ENCODE measurements at regions not wholly inside any gene's neighbourhood (a gene's known extent, or its start where the extent isn't known, plus 50 kb on each side); places are given as distances from the start of the nearest gene placed in this dataset.
A peak's percentile ranks its signal among the peaks of the same experiment; 100 is the strongest.
"Not testable (repeated sequence)": the region's sequence is repeated elsewhere in the genome, so short reads cannot be mapped to it uniquely, and the experiment has no call there.

GRCh38 chr2:75432761-75433361 is 127.9 kb downstream of the EVA1A start:
- peak; percentile 16 for DNase-seq (ENCODE audit: low read depth)

DNA sequence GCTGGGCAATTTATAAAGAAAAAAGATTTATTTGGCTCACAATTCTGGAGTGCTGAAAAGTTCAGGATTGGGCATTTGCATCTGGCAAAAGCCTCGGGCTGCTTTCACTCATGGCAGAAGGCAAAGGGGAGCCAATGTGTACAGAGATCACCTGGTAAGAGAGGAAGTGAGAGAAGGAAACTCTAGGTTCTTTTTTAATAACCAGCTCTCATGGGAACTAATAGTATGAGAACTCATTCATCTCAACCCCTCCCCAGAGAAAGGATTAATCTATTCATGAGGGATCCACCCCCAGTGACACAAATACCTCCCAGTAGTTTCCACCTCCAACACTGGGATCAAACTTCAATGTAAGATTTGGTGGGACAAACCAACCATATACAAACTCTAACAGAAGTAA is 129.0 kb downstream of the EVA1A start:
- DNase-seq (ENCODE audit: low read depth): no peak

DNA sequence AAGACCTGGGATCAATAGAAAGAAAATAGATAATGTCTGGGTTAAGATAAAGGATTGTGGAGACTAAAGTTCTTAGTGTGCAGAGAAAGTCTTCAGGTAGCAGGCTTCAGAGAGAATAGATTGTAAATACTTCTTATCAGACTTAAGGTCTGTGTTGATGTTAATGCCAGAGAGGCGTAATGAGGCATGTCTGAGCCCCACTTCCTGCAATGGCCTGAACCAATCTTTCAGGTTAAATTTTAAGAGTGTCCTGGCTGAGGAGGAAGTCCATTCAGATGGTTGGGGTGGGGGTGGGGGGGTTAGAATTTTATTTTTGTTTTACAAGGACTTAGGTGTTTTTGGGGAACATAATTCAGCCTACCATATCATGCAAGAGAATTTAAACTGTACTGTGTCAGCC is 129.5 kb downstream of the EVA1A start:
- no peak for DNase-seq (ENCODE audit: low read depth)

GRCh38 chr2:75430449-75430848 is 130.3 kb downstream of the EVA1A start:
- not testable (repeated sequence) for DNase-seq (ENCODE audit: low read depth)

GRCh38 chr2:75428646-75429443 is 131.9 kb downstream of the EVA1A start:
- DNase-seq (ENCODE audit: low read depth): no peak

GRCh38 chr2:75428060-75428459 is 132.7 kb downstream of the EVA1A start:
- no peak for DNase-seq (ENCODE audit: low read depth)

GRCh38 chr2:75424936-75425619 is 135.7 kb downstream of the EVA1A start:
- DNase-seq (ENCODE audit: low read depth): peak; percentile 52

DNA sequence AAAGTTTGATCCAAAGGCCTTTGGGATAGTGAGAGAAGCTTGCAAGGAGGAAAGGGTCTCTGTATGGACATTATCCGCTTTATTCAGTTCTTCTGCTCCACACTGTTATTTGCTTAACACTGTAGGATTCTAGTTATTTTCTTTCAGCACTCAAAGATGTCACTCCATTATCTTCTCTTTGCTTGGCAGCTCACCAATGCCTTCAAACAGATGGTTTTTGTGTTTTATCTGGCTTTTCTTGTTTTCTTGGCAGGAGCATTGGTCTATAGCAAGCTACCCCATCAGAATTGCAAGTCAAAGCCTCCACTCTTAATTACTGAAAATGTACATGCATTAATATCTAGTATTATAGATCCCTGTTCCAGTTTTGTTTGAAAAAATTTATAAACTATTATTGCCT is 138.8 kb downstream of the EVA1A start:
- DNase-seq (ENCODE audit: low read depth): no peak

GRCh38 chr2:75416420-75417342 is 144.1 kb downstream of the EVA1A start:
- no peak for DNase-seq (ENCODE audit: low read depth)

DNA sequence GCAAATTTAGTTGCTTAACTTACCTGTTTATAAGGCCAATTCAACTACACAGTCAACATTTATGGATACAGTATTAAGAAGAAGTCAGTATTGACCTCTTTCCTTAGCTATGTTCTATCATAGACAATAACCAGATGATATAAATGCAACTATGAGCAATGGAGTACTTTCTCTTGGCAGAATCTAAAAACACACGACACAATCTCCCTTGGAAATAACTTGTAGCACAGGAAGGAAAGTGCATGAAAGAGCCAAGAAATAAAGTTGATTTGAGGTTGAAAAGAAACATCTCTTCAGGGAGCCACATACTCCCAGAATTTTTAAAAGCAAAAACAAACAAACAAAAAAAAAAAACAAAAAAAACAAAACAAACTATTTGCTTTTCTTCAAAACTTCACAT is 145.0 kb downstream of the EVA1A start:
- no peak for DNase-seq (ENCODE audit: low read depth)

DNA sequence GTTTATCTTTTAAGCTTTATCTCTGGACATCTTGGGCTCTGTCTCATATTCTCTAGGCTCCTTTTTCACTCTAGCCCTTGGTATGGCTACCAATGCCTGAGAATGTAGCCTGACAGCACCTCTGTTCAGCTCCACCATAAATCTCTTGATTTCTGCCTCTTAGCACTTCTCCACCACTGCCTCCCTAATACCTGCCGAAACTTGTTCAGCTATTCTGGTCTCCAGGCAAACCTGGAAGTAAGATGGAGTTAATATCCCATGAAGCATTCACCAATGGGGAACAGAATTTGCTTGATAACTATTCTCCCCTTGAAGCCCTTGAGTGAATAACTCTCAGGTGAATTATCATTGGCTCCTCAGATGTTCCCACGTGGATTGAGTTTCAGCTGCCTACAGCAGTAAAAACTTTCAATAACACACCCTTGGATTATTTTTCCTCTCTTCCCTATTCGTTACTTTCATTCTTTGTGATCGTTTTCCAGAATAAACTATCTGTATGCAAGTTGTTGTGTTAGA is 145.6 kb downstream of the EVA1A start:
- DNase-seq (ENCODE audit: low read depth): no peak

DNA sequence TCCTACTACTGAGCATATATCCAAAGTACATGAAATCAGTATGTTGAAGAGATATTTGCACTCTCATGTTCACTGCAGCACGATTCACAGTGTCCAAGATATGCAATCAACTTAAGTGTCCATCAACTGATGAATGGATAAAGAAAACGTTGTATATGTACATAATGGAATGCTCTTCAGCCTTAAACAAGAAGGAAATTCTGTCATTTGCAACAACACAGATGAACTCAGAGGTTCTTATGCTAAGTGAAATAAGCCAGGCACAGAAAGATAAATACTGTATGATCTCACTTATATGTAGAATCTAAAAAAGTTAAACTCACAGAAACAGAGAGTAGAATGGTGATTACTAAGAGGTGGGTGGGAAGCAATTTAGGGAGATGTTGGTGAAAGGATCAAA is 149.2 kb downstream of the EVA1A start:
- no peak for DNase-seq (ENCODE audit: low read depth)

DNA sequence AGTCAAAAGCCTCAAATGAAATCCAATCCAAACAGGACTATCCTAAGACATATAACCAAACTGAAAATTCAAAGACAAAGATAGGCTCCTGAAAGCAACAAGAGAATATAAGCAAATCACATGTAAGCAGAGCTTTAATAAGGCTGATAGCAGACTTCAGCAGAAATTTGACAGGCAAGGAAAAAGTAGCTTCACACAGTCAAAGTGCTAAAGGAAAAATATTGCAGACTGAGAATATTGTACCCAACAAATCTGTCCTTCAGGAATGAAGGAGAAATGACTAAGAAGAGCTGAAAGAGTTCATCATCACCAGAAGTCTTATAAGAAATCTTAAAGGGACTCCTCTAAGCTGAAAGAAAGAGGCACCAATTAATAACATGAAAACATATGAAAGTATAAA is 150.0 kb downstream of the EVA1A start:
- DNase-seq (ENCODE audit: low read depth): no peak

DNA sequence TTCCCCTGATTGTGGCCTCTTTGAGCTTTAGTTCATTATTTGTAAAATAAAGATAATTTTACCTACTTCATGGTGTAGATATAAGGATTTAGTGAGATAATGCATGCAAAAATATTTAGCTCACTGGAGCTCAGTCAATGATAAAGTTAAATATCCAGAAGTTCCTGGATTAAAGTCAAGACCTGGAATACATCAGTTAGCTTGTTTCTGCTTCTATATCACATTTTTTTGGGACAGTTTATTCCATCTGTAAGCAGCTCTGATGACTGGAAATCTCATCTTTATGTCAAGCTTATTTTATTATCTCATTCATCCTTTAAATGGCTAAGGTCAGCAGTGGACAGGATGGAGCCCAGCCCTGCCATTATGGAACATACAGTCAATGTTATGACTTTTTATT is 152.0 kb downstream of the EVA1A start:
- DNase-seq (ENCODE audit: low read depth): no peak

GRCh38 chr2:75407038-75407530 is 153.7 kb downstream of the EVA1A start:
- no peak for DNase-seq (ENCODE audit: low read depth)

DNA sequence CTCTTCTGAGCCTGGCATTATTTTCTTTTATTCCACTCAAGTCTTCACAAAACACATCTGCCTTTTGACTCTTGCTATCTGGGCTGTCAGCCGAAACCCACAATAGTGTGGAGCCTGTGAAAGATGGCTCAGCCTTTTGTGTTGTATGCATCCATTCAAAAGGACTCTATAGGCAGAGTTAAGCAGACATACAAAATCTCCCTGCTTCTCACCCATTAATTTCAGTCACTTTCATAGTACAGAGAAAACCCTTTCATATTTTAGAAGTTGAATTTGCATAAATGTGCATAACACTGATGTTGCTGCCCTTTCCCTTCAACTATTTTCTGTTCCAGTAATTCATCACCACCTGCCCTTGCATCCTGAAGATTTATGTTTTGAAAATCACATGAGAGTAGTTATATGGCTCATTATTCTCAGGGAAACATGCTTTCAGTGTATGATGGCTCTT is 154.6 kb downstream of the EVA1A start:
- DNase-seq (ENCODE audit: low read depth): no peak

DNA sequence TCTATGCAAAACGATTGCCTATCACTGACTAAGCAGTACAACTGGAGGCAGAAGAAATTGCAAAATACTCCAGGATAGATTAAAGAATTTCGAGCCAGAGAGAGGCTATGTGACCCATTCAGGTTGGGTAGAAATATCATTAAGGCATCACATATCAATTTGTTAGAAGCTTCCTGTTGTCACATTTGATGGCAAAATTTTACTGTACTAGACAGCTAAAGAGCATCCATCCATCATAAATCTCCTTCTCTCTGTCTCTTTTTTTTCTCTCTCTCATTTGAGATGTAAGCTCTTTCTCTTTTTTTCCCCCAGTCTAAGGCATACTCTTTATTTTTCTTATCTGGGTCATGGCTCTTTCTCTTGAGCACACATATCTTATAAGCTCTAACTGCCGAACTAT is 155.7 kb downstream of the EVA1A start:
- DNase-seq (ENCODE audit: low read depth): no peak

DNA sequence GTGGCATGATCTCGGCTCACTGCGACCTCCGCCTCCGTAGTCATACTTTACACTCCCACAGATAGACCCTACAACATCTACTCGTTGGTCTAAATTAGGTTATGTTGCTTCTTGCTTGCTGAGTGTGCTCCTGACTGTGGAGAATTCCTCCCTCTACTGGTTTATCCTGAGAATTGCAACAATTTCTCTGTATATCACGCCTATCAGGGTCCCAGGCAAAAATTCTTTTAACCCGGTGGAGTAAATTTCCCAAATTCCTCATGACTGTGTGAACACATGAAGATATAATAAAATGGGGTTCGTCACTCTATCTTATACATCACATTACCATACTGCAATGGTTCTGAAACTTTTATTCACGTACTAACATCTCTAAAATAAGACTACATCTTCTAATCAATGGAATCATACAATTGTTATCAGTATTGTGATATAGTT is 156.7 kb downstream of the EVA1A start:
- peak; percentile 72 for DNase-seq (ENCODE audit: low read depth)

DNA sequence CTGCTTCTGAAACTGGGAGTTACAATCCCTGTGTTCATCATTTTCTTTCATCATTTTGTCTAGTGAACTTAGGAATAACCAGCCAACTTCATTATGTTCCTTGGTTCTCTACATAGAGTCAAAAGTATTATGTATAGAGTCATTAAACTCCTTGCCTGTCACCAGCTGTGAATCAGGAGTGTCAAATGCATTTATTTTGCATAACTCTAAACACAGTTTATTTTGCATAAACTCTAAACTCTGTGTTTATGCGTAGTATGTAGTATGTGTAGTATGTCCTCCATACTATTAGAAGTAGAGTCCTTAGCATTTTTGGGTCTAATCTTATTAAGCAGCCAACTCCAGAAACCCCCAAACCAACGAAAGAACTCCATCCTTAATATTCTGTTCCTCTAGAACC is 164.4 kb downstream of the EVA1A start:
- DNase-seq (ENCODE audit: low read depth): no peak

DNA sequence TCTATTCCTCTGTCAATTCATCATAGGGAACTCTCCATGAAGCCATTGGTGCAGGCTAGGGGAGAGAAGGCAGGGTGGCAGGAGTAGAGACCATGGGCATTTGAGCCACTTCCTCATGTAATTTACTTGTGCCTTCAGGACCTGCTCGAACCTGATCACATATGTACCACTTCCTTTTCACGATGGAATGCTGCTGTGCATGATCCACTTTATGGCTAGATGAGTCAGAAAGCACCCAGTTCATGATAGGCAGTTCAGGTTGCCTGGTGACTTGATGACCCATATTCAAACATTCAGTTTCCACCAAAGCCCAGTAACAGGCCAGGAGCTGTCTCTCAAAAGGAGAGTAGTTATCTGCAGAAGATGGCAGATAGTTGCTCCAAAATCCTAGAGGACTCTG is 166.0 kb downstream of the EVA1A start:
- DNase-seq (ENCODE audit: low read depth): peak; percentile 58

GRCh38 chr2:75390169-75390568 is 170.6 kb downstream of the EVA1A start:
- DNase-seq (ENCODE audit: low read depth): no peak

DNA sequence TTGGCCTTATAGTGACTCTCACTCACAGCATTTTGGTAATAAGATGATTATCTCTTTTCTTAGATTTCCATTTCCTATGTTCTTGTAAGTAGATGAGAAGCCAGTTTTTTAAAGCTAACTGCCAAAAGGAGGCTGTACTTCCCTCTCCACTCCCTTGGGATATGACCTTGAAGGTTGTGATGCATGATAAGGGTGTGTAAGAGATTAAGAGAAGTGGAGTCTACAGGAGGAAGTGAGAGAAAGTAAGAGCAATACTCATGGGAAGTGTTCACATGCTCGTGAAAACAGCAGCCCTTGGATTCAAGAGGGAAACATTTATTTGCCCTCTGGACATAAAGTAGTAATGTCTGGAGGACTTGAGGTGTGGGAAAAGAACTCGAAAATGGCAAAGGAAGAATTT is 171.5 kb downstream of the EVA1A start:
- DNase-seq (ENCODE audit: low read depth): no peak
